Fibroblast of lung (primary cell): ENCODE measurements at regions not wholly inside any gene's neighbourhood (a gene's known extent, or its start where the extent isn't known, plus 50 kb on each side); places are given as distances from the start of the nearest gene placed in this dataset.

Experiments
- CTCF ChIP-seq, 2 donors: IDR thresholded peaks in 1 of 2; conservative IDR thresholded peaks in 1 of 2; 1 replicate in 1 of 2; 2 replicates in 1 of 2; pipeline ENCODE4 v1.5.1; 2011 to 2012; ENCODE audit warnings: low read length in 2 of 2, control low read depth in 1 of 2, inconsistent platforms in 1 of 2, low read depth in 1 of 2, mild to moderate bottlenecking in 1 of 2
- EZH2 ChIP-seq: IDR thresholded peaks from 2 replicates; pipeline ENCODE4 v1.5.1; 2012; ENCODE audit warnings: low read length, control low read depth, mild to moderate bottlenecking; ENCODE audit errors: missing control alignments

GRCh38 chr10:20485554-20485953 is 411.6 kb downstream of the NEBL start:
- TF ChIP-seq CTCF (conservative IDR thresholded peaks at IDR 0.05 in 1 of 2, IDR thresholded peaks at IDR 0.05 in 1 of 2; ENCODE audit: low read depth in 1 of 2, low read length in 2 of 2) (no peak), EZH2 (no peak)
